ENCODE measurements at regions not wholly inside any gene's neighbourhood (a gene's known extent, or its start where the extent isn't known, plus 50 kb on each side); places are given as distances from the start of the nearest gene placed in this dataset.

- H3K9me3 Mint-ChIP-seq (ENCODE audit: unreplicated experiment): peaks cover 11% of the 10 kb centered on the region
- TF ChIP-seq CTCF (IDR thresholded peaks at IDR 0.05; ENCODE audit: partially characterized antibody, unreplicated experiment): no peak
- H3K27ac Mint-ChIP-seq (ENCODE audit: unreplicated experiment): no peak overlapping the region
- DNase-seq: no peak
- H3K36me3 Mint-ChIP-seq (ENCODE audit: unreplicated experiment): no peaks in the 10 kb centered on the region
- H3K27me3 Mint-ChIP-seq (ENCODE audit: unreplicated experiment): peaks cover 10% of the 10 kb centered on the region
- H3K4me1 Mint-ChIP-seq (ENCODE audit: low read depth, unreplicated experiment): peaks cover 5% of the 10 kb centered on the region
- no peak overlapping the region for H3K4me3 Mint-ChIP-seq (ENCODE audit: unreplicated experiment)
Measured at GRCh38 chr20:58001946-58002345, 226.5 kb downstream of the ANKRD60 start.

GRCh38 chr20:58001381-58001780 lies 227.1 kb downstream of the ANKRD60 start:
- H3K27me3 Mint-ChIP-seq (ENCODE audit: unreplicated experiment): peaks cover 10% of the 10 kb centered on the region
- no peaks in the 10 kb centered on the region for H3K36me3 Mint-ChIP-seq (ENCODE audit: unreplicated experiment)
- H3K27ac Mint-ChIP-seq (ENCODE audit: unreplicated experiment): no peak overlapping the region
- no peak for DNase-seq
- no peak overlapping the region for H3K4me3 Mint-ChIP-seq (ENCODE audit: unreplicated experiment)
- TF ChIP-seq CTCF (IDR thresholded peaks at IDR 0.05; ENCODE audit: partially characterized antibody, unreplicated experiment): no peak
- peaks cover 11% of the 10 kb centered on the region for H3K9me3 Mint-ChIP-seq (ENCODE audit: unreplicated experiment)
- H3K4me1 Mint-ChIP-seq (ENCODE audit: low read depth, unreplicated experiment): peaks cover 5% of the 10 kb centered on the region

GRCh38 chr20:58000861-58001260 lies 227.6 kb downstream of the ANKRD60 start:
- Mint-ChIP-seq H3K4me3 (ENCODE audit: unreplicated experiment) (no peak overlapping the region), H3K9me3 (ENCODE audit: unreplicated experiment) (peaks cover 11% of the 10 kb centered on the region), H3K27ac (ENCODE audit: unreplicated experiment) (no peak overlapping the region), H3K27me3 (ENCODE audit: unreplicated experiment) (peaks cover 10% of the 10 kb centered on the region), H3K36me3 (ENCODE audit: unreplicated experiment) (no peaks in the 10 kb centered on the region), H3K4me1 (ENCODE audit: low read depth, unreplicated experiment) (peaks cover 5% of the 10 kb centered on the region)
- TF ChIP-seq CTCF (IDR thresholded peaks at IDR 0.05; ENCODE audit: partially characterized antibody, unreplicated experiment): no peak
- no peak for DNase-seq

- TF ChIP-seq CTCF (IDR thresholded peaks at IDR 0.05; ENCODE audit: partially characterized antibody, unreplicated experiment): no peak
- H3K9me3 Mint-ChIP-seq (ENCODE audit: unreplicated experiment): peaks cover 9% of the 10 kb centered on the region
- no peak overlapping the region for H3K27ac Mint-ChIP-seq (ENCODE audit: unreplicated experiment)
- no peak overlapping the region for H3K4me3 Mint-ChIP-seq (ENCODE audit: unreplicated experiment)
- no peak for DNase-seq
- no peaks in the 10 kb centered on the region for H3K36me3 Mint-ChIP-seq (ENCODE audit: unreplicated experiment)
- peaks cover 7% of the 10 kb centered on the region for H3K27me3 Mint-ChIP-seq (ENCODE audit: unreplicated experiment)
- peaks cover 5% of the 10 kb centered on the region for H3K4me1 Mint-ChIP-seq (ENCODE audit: low read depth, unreplicated experiment)
Measured at GRCh38 chr20:57999465-58000111, 228.9 kb downstream of the ANKRD60 start.

- TF ChIP-seq CTCF (IDR thresholded peaks at IDR 0.05; ENCODE audit: partially characterized antibody, unreplicated experiment): no peak
- H3K4me1 Mint-ChIP-seq (ENCODE audit: low read depth, unreplicated experiment): peaks cover 5% of the 10 kb centered on the region
- peaks cover 4% of the 10 kb centered on the region for H3K27me3 Mint-ChIP-seq (ENCODE audit: unreplicated experiment)
- peaks cover 7% of the 10 kb centered on the region for H3K9me3 Mint-ChIP-seq (ENCODE audit: unreplicated experiment)
- no peak for DNase-seq
- H3K4me3 Mint-ChIP-seq (ENCODE audit: unreplicated experiment): no peak overlapping the region
- no peak overlapping the region for H3K27ac Mint-ChIP-seq (ENCODE audit: unreplicated experiment)
- H3K36me3 Mint-ChIP-seq (ENCODE audit: unreplicated experiment): no peaks in the 10 kb centered on the region
Measured at GRCh38 chr20:57998981-57999464, 229.4 kb downstream of the ANKRD60 start.

Data from glutamatergic neuron (in vitro differentiated cells).